Karpas-422 (cell line): ENCODE measurements at regions not wholly inside any gene's neighbourhood (a gene's known extent, or its start where the extent isn't known, plus 50 kb on each side); places are given as distances from the start of the nearest gene placed in this dataset.

ENCODE experiments used
- DNase-seq: peaks from one replicate; pipeline ENCODE4 v3.0.0-alpha.2; 2015
- H2AFZ ChIP-seq: fragments of 200-600 bp; sonication (generic); 2 replicates; pipeline ENCODE4 v1.6.1; 2014; ENCODE audit warnings: antibody characterized with exemption, low read length, mixed read lengths
- H3K27ac ChIP-seq: fragments of 200-600 bp; sonication (generic); 2 replicates; pipeline ENCODE4 v1.5.1; 2014; ENCODE audit warnings: mild to moderate bottlenecking, low read length, moderate library complexity
- H3K27me3 ChIP-seq: fragments of 200-600 bp; sonication (generic); 2 replicates; pipeline ENCODE4 v1.6.1; 2014; ENCODE audit warnings: low read length, mixed read lengths
- H3K36me3 ChIP-seq: fragments of 200-600 bp; sonication (generic); 2 replicates; pipeline ENCODE4 v1.6.1; 2014; ENCODE audit warnings: low read length, mixed read lengths; ENCODE audit not compliant: insufficient read depth
- H3K4me1 ChIP-seq: fragments of 200-600 bp; sonication (generic); 2 replicates; pipeline ENCODE4 v1.6.1; 2014; ENCODE audit warnings: mild to moderate bottlenecking, low read length, mixed read lengths
- H3K4me2 ChIP-seq: fragments of 200-600 bp; sonication (generic); 2 replicates; pipeline ENCODE4 v1.6.1; 2014; ENCODE audit warnings: low read length, low read depth, mild to moderate bottlenecking; ENCODE audit not compliant: poor library complexity, severe bottlenecking
- H3K4me3 ChIP-seq: fragments of 200-600 bp; sonication (generic); 2 replicates; pipeline ENCODE4 v1.5.1; 2014; ENCODE audit warnings: mild to moderate bottlenecking, antibody characterized with exemption, low read length, mixed read lengths
- H3K79me2 ChIP-seq: fragments of 200-600 bp; sonication (generic); 2 replicates; pipeline ENCODE4 v1.6.1; 2014; ENCODE audit warnings: mild to moderate bottlenecking, low read length, mixed read lengths
- H3K9ac ChIP-seq: fragments of 200-600 bp; sonication (generic); 2 replicates; pipeline ENCODE4 v1.6.0; 2014; ENCODE audit warnings: low read length
- H3K9me2 ChIP-seq: fragments of 200-600 bp; sonication (generic), shearing (Covaris generic); replicated peaks from 2 replicates; pipeline ENCODE4 v1.6.0; 2014; ENCODE audit warnings: mild to moderate bottlenecking, low read length, moderate library complexity; ENCODE audit not compliant: insufficient read depth
- H3K9me3 ChIP-seq: fragments of 300-700, 200-600 bp; sonication (generic); 2 replicates; pipeline ENCODE4 v1.6.1; 2014; ENCODE audit warnings: low read length, mixed read lengths
- H4K20me1 ChIP-seq: fragments of 200-600 bp; sonication (generic); 2 replicates; pipeline ENCODE4 v1.6.1; 2014; ENCODE audit warnings: mild to moderate bottlenecking, antibody characterized with exemption, low read length, low read depth; ENCODE audit not compliant: insufficient read depth

DNA sequence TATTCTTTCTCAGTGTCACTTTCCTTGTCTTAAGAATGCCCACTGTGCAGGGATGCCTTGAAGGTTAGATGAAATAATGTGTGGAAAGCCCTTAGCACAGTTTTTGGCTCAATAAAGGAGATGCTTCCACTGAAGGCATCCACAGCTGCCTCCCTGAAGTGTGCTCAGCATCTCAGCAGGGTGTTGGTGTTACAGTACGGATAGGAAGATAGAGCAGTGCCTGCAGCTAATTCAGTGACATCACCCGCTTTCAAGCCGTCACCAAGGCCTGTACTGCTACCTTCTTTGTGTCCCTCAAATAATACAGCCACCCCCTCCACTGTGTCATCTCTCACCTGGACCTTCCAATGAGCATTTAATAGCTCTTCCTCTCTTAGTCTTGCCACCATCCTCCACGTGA lies 59.0 kb downstream of the NDUFS5 start:
- no peaks in the 10 kb centered on the region for H3K27me3 ChIP-seq
- H3K4me3 ChIP-seq: no peak overlapping the region
- no peaks in the 10 kb centered on the region for H3K9me2 ChIP-seq
- no peaks in the 10 kb centered on the region for H3K9me3 ChIP-seq
- H3K79me2 ChIP-seq: no peaks in the 10 kb centered on the region
- H3K27ac ChIP-seq: no peak overlapping the region
- DNase-seq: no peak
- H3K4me1 ChIP-seq: no peaks in the 10 kb centered on the region
- H2AFZ ChIP-seq: no peak overlapping the region
- no peaks in the 10 kb centered on the region for H4K20me1 ChIP-seq
- H3K4me2 ChIP-seq: no peak overlapping the region
- no peaks in the 10 kb centered on the region for H3K36me3 ChIP-seq
- H3K9ac ChIP-seq: no peak overlapping the region

DNA sequence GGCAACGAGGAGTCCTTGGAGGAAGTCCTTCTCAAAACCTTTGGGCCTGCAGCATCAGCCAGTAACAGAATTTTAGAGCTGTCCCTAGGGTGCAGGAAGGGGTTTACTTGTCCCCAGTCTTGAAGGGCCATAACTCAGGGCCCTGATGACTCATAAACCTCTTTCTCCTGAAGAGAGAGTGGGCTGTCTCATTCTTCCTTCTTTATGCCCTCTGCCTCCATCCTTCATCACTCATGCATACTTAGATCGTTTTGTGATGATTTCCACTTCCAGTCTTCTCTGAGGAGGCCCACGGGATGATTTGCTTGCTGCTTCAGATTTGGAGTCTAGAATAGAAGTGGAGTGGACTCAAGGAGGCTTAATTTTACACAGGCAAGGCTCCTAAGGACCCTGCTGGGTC lies 60.2 kb downstream of the NDUFS5 start:
- H3K4me2 ChIP-seq: no peak overlapping the region
- H3K27me3 ChIP-seq: no peaks in the 10 kb centered on the region
- H3K36me3 ChIP-seq: no peaks in the 10 kb centered on the region
- H2AFZ ChIP-seq: no peak overlapping the region
- no peak overlapping the region for H3K4me3 ChIP-seq
- no peak for DNase-seq
- H3K9ac ChIP-seq: no peak overlapping the region
- no peaks in the 10 kb centered on the region for H3K4me1 ChIP-seq
- H3K9me3 ChIP-seq: no peaks in the 10 kb centered on the region
- H3K9me2 ChIP-seq: no peaks in the 10 kb centered on the region
- H3K79me2 ChIP-seq: no peaks in the 10 kb centered on the region
- no peaks in the 10 kb centered on the region for H4K20me1 ChIP-seq
- no peak overlapping the region for H3K27ac ChIP-seq

DNA sequence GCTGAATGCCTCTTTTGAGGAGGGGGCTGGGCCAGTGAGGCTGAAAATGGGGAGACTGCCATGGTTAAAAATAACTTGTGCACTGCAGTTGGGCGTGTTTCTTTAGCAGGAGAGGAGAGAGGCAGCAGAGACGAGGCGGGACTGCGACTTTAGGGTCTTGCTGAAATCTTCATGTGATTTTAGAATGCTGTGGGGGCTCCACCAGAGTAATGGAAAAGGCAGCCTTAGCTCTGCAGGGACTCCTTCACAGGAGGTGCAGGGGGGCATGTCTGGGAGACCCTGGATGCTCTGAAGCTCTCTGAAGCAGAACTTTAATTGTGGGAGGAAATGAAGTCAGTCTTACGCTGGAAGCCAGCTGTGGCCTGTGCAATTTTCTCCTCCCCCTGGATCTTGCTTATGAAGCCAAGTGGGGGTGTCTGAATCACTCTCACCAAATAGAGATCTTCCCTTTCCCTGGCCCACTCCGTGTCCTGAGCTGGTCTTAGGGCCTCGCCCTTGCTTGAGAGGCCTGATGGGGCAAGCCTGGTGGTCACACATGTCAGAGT lies 60.8 kb downstream of the NDUFS5 start:
- H3K4me1 ChIP-seq: no peaks in the 10 kb centered on the region
- H2AFZ ChIP-seq: no peak overlapping the region
- H3K36me3 ChIP-seq: no peaks in the 10 kb centered on the region
- no peaks in the 10 kb centered on the region for H3K9me3 ChIP-seq
- no peaks in the 10 kb centered on the region for H3K79me2 ChIP-seq
- H3K4me3 ChIP-seq: no peak overlapping the region
- no peak overlapping the region for H3K27ac ChIP-seq
- H3K27me3 ChIP-seq: no peaks in the 10 kb centered on the region
- no peaks in the 10 kb centered on the region for H4K20me1 ChIP-seq
- H3K9ac ChIP-seq: no peak overlapping the region
- DNase-seq: no peak
- no peak overlapping the region for H3K4me2 ChIP-seq
- no peaks in the 10 kb centered on the region for H3K9me2 ChIP-seq

DNA sequence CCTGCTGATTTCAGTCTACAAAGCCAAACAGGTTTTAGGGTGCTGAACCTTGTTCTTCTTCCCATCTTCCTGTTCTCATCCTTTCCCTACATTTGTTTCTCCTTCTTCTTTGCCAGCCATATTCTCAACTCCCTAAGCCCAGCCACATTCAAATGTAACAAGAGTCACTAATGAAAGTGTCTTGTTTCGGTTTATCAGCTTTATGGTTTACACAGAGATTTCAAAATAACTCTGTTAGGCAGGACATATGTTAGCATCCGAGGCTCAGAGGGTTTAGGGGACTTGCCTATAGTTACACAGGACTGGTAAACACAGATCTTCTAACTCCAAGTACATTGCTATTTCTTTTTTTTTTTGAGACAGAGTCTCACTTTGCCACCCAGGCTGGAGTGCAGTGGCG lies 61.3 kb downstream of the NDUFS5 start:
- Histone ChIP-seq H3K9me3 (no peaks in the 10 kb centered on the region), H3K4me2 (no peak overlapping the region), H3K4me3 (no peak overlapping the region), H3K9ac (no peak overlapping the region), H2AFZ (no peak overlapping the region), H4K20me1 (no peaks in the 10 kb centered on the region), H3K9me2 (no peaks in the 10 kb centered on the region), H3K27ac (no peak overlapping the region), H3K4me1 (no peaks in the 10 kb centered on the region), H3K27me3 (no peaks in the 10 kb centered on the region), H3K79me2 (no peaks in the 10 kb centered on the region), H3K36me3 (no peaks in the 10 kb centered on the region)
- no peak for DNase-seq

DNA sequence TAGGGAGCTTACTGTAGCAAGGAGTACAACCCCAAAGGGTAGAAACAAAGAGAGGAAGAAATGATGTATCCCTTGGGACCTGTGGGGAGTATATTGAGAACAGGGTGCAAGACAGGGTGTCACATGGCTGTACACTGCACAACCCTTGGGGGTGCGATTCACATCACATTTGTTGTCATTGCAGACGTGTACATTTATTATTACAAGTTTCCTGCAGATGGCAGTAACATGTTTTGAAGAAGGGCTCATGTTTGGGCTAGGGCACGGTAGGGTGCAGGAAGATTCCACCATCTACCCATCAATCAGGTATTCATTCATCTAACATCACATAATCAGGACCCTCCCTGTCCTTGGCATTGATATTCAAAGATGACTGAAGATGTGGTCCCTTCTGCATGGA lies 62.5 kb downstream of the NDUFS5 start:
- Histone ChIP-seq H3K4me3 (no peak overlapping the region), H3K27me3 (no peaks in the 10 kb centered on the region), H3K79me2 (no peaks in the 10 kb centered on the region), H3K4me1 (no peaks in the 10 kb centered on the region), H3K4me2 (no peak overlapping the region), H3K27ac (no peak overlapping the region), H3K9ac (no peak overlapping the region), H4K20me1 (no peaks in the 10 kb centered on the region), H2AFZ (no peak overlapping the region), H3K9me3 (no peaks in the 10 kb centered on the region), H3K9me2 (no peaks in the 10 kb centered on the region), H3K36me3 (no peaks in the 10 kb centered on the region)
- no peak for DNase-seq

- no peak for DNase-seq
- Histone ChIP-seq H3K4me3 (no peak overlapping the region), H3K36me3 (no peaks in the 10 kb centered on the region), H2AFZ (no peak overlapping the region), H3K9ac (no peak overlapping the region), H3K9me3 (no peaks in the 10 kb centered on the region), H3K4me2 (no peak overlapping the region), H3K9me2 (no peaks in the 10 kb centered on the region), H3K4me1 (no peaks in the 10 kb centered on the region), H3K27ac (no peak overlapping the region), H4K20me1 (no peaks in the 10 kb centered on the region), H3K79me2 (no peaks in the 10 kb centered on the region), H3K27me3 (no peaks in the 10 kb centered on the region)
These were observed 63.9 kb downstream of the NDUFS5 start for GRCh38 chr1:39089931-39090521.

DNA sequence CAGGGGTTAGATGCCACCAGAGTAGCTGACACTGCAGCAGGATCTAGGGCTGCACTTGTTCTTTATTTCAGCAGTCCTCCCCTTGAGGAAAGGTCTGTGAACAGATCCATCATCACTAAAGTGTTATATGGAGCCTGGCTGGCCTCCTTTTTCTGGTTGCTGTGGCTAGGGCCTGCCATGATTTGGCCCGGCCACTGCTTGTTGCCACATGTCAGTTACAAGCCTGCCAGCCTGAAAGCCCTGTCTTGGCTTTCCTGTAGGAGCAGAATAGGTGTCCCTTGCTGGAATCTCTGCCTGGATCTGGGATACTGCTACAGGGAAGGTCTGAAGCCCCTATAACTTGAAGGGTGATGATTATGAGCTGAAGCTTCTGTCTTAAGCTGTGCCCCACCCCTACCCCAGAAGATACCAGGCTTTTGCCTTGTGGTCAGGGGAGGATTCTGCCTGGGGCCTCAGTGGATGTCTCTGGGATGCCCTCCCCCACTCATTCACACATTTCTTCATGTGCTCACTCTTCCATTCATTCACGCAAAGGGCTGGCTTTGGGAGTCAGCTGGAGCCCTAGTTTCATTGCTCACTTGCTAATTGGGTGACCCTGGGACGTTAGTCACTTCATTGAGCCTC lies 64.7 kb downstream of the NDUFS5 start:
- Histone ChIP-seq H3K27ac (no peak overlapping the region), H3K4me3 (no peak overlapping the region), H3K27me3 (no peaks in the 10 kb centered on the region), H2AFZ (no peak overlapping the region), H3K9me3 (no peaks in the 10 kb centered on the region), H3K4me1 (no peaks in the 10 kb centered on the region), H3K79me2 (no peaks in the 10 kb centered on the region), H3K9me2 (no peaks in the 10 kb centered on the region), H3K36me3 (no peaks in the 10 kb centered on the region), H4K20me1 (no peaks in the 10 kb centered on the region), H3K4me2 (no peak overlapping the region), H3K9ac (no peak overlapping the region)
- DNase-seq: no peak

DNA sequence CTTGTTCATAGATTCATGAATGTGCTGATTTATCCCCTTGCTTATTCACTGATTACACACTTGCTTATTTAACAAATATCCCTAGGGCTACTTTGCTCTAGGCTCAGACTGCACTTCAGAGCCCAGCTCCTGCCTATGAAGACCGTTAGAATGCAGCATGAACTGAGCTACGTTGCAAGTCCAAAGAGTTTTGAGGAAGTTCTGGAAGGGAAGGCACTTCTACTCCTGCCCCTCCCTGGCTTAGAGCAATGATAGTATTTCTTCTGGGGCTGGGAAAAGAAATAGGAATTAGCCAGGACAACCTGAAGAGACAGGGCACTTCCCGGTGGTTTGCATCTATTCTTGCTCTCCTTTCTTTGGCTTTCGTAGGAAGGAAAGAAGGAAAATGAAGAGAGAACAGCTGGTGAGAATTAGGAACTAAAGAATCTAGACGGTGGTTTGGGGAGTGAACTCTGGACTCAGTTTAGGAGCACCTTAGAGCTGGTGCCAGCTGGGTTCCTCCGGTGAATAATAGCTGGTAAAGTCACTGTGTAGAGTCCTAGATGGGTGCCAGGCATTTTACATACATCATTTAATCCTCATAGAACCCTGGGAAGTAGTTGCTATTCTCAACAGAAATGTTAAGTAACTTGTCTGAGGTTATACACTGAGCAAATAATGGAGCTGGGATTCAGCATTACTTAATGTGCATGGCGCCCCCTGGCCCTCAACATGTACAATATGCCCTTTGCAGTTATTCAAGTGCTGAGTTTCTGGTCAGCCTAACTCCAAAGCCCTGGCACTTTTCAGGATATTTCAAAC lies 65.9 kb downstream of the NDUFS5 start:
- Histone ChIP-seq H3K27ac (no peak overlapping the region), H3K36me3 (no peaks in the 10 kb centered on the region), H4K20me1 (no peaks in the 10 kb centered on the region), H3K4me1 (no peaks in the 10 kb centered on the region), H3K27me3 (no peaks in the 10 kb centered on the region), H3K9me3 (no peaks in the 10 kb centered on the region), H2AFZ (no peak overlapping the region), H3K4me3 (no peak overlapping the region), H3K4me2 (no peak overlapping the region), H3K9ac (no peak overlapping the region), H3K79me2 (no peaks in the 10 kb centered on the region), H3K9me2 (no peaks in the 10 kb centered on the region)
- peak; percentile 81 for DNase-seq
